ENCODE measurements at regions not wholly inside any gene's neighbourhood (a gene's known extent, or its start where the extent isn't known, plus 50 kb on each side); places are given as distances from the start of the nearest gene placed in this dataset.

- TF ChIP-seq, protein P1, sequence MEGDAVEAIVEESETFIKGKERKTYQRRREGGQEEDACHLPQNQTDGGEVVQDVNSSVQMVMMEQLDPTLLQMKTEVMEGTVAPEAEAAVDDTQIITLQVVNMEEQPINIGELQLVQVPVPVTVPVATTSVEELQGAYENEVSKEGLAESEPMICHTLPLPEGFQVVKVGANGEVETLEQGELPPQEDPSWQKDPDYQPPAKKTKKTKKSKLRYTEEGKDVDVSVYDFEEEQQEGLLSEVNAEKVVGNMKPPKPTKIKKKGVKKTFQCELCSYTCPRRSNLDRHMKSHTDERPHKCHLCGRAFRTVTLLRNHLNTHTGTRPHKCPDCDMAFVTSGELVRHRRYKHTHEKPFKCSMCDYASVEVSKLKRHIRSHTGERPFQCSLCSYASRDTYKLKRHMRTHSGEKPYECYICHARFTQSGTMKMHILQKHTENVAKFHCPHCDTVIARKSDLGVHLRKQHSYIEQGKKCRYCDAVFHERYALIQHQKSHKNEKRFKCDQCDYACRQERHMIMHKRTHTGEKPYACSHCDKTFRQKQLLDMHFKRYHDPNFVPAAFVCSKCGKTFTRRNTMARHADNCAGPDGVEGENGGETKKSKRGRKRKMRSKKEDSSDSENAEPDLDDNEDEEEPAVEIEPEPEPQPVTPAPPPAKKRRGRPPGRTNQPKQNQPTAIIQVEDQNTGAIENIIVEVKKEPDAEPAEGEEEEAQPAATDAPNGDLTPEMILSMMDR (IDR thresholded peaks at IDR 0.05), result no peak
- no peak for TF ChIP-seq POLR2AphosphoS5 (IDR thresholded peaks at IDR 0.05)
These were observed 137.5 kb upstream of the WDR11 start for GRCh38 chr10:120713573-120714205.
